ENCODE measurements at regions not wholly inside any gene's neighbourhood (a gene's known extent, or its start where the extent isn't known, plus 50 kb on each side); places are given as distances from the start of the nearest gene placed in this dataset.

- TF ChIP-seq ZNF302 (tag by site-specific recombination; IDR thresholded peaks at IDR 0.05; ENCODE audit: low read depth) = no peak
- TF ChIP-seq YY1 (tag by site-specific recombination; IDR thresholded peaks at IDR 0.05) = no peak
- no peak for TF ChIP-seq ZNF23 (tag by site-specific recombination; IDR thresholded peaks at IDR 0.05; ENCODE audit: borderline replicate concordance)
- TF ChIP-seq ZNF747 (tag by site-specific recombination; IDR thresholded peaks at IDR 0.05) = no peak
These were observed 147.1 kb downstream of the TMX1 start for GRCh38 chr14:51386983-51387735.
